ENCODE measurements at regions not wholly inside any gene's neighbourhood (a gene's known extent, or its start where the extent isn't known, plus 50 kb on each side); places are given as distances from the start of the nearest gene placed in this dataset.
A peak's percentile ranks its signal among the peaks of the same experiment; 100 is the strongest.

DNA sequence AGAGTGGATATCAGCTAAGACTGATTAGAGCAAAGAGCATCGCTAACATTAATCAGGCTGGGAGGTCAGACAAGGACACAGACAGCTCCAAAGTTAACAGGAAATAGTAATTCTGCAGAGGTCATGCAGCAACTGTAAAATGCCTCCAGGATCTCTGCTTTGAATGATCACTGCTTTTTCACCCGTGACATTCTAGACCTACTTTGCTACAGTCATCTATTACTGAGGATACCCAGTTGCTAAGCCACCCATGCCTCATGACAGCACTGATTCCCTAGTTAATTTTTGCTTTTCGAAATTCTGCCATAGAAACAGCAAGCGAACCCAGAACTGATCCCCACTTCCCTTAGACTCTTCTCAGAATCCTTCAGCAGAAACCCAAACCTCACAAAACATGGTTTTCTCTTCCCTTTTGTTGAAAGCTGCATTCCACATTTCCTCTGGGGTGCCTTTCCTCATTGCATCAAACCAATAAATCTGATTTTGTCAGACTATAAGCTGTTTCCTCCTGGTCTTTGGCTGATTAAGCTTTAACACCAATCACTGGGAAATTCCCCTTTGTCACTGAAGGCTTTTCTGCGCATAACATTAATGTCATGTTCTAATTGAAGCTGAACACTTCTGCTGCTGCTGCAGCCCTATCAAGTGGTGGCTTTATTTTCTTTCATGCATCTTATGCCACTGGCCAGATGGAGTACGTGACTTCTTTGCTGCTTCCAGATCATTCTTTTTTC lies 201.1 kb upstream of the CHD1 start:
- H2AFZ ChIP-seq (ENCODE audit: low read length), result peak overlapping the region; percentile 63
- H4K5ac ChIP-seq (ENCODE audit: insufficient read length, low read depth, low read length), result no peak overlapping the region
- CTCF ChIA-PET (ENCODE audit: partially characterized antibody), result interaction anchor here (0.6 to 1.3 kb wide), 2 partner anchors 39 to 1165 kb away, joined by 3 to 4 read pairs; no protein-coding TSS in a partner anchor
- no peaks in the 10 kb centered on the region for H3K79me1 ChIP-seq (ENCODE audit: low read depth, low read length)
- H3K9ac ChIP-seq (replicated peaks in 1 of 4; ENCODE audit: extremely low read depth in 1 of 4, low read depth in 3 of 4, low read length in 3 of 4), result no peak overlapping the region
- H3K4me1 ChIP-seq (replicated peaks in 1 of 4; ENCODE audit: control insufficient read depth in 3 of 4, insufficient read depth in 4 of 4, low read length in 3 of 4), result no peaks in the 10 kb centered on the region
- no peak overlapping the region for H2BK120ac ChIP-seq (replicated peaks; ENCODE audit: low read depth, low read length)
- H3K14ac ChIP-seq (ENCODE audit: insufficient read length), result no peak overlapping the region
- H3K4me2 ChIP-seq (ENCODE audit: insufficient read depth in 1 of 2, low read depth in 2 of 2, low read length in 2 of 2), result no peak overlapping the region
- no peak overlapping the region for H3K23ac ChIP-seq (ENCODE audit: insufficient read length)
- no peak overlapping the region for H2BK12ac ChIP-seq (ENCODE audit: low read depth, low read length)
- H3K23me2 ChIP-seq (ENCODE audit: low read depth, low read length), result no peaks in the 10 kb centered on the region
- H3K27me3 ChIP-seq (replicated peaks in 1 of 4; ENCODE audit: control insufficient read depth in 3 of 4, extremely low read depth in 1 of 4, insufficient read depth in 3 of 4, low read length in 3 of 4), result no peaks in the 10 kb centered on the region
- H4K91ac ChIP-seq (replicated peaks; ENCODE audit: insufficient read length, low read length), result no peak overlapping the region
- no peaks in the 10 kb centered on the region for H3K9me3 ChIP-seq (ENCODE audit: insufficient read depth in 2 of 2, low read depth in 1 of 2, low read length in 1 of 2)
- H2BK5ac ChIP-seq (ENCODE audit: low read depth, low read length), result no peak overlapping the region
- 92% methylated on average over 6 of the region's 6 CpGs; no CpG with 5 or more reads in 1 of the 2 experiments for WGBS, 2 experiments (ENCODE audit: extremely low coverage in 1 of 2, insufficient coverage in 1 of 2, insufficient read length in 1 of 2, insufficient replicate concordance in 2 of 2, low coverage in 1 of 2, low lambda C conversion rate in 2 of 2, missing lambda C conversion rate in 1 of 2)
- no peak overlapping the region for H3K18ac ChIP-seq (ENCODE audit: extremely low read depth, low read length)
- FAIRE-seq (no peak), DNase-seq (ENCODE audit: low read depth in 1 of 2, low spot score in 2 of 2) (no peak)
- no peak overlapping the region for H2BK15ac ChIP-seq (ENCODE audit: low read length)
- TF ChIP-seq TCF12 (IDR thresholded peaks at IDR 0.05; ENCODE audit: low read depth, low read length) (no peak), KDM1A (IDR thresholded peaks at IDR 0.05; ENCODE audit: borderline replicate concordance, low read length) (no peak)
- no peaks in the 10 kb centered on the region for H3K79me2 ChIP-seq (ENCODE audit: control insufficient read depth in 1 of 2, insufficient read depth in 2 of 2, low read length in 2 of 2)
- H3K4me3 ChIP-seq (ENCODE audit: extremely low read depth in 1 of 4, insufficient read depth in 2 of 4, low read depth in 3 of 4, low read length in 4 of 4), result no peak overlapping the region
- H2AK5ac ChIP-seq (ENCODE audit: low read depth, low read length), result no peak overlapping the region
- H3K56ac ChIP-seq (replicated peaks; ENCODE audit: insufficient read length, low read depth, low read length), result no peak overlapping the region
- no peak overlapping the region for H3K4ac ChIP-seq (replicated peaks; ENCODE audit: insufficient read length, low read depth, low read length)
- POLR2A ChIA-PET (ENCODE audit: partially characterized antibody), result no interaction called here
- H4K20me1 ChIP-seq (replicated peaks in 1 of 2; ENCODE audit: control insufficient read depth in 1 of 2, insufficient read depth in 2 of 2, low read length in 2 of 2), result no peaks in the 10 kb centered on the region
- H3K36me3 ChIP-seq (ENCODE audit: control insufficient read depth in 2 of 4, insufficient read depth in 4 of 4, low read length in 3 of 4), result no peaks in the 10 kb centered on the region
- no peak overlapping the region for H4K8ac ChIP-seq (ENCODE audit: extremely low read depth, insufficient read depth, low read length)
- no peak overlapping the region for H2BK20ac ChIP-seq (ENCODE audit: low read length)
- no peak overlapping the region for H3K27ac ChIP-seq (ENCODE audit: low read depth, low read length)

Data from H1 (cell line).